HG02588 (cell line): ENCODE measurements at regions not wholly inside any gene's neighbourhood (a gene's known extent, or its start where the extent isn't known, plus 50 kb on each side); places are given as distances from the start of the nearest gene placed in this dataset.
"Not testable (repeated sequence)": the region's sequence is repeated elsewhere in the genome, so short reads cannot be mapped to it uniquely, and the experiment has no call there.

ENCODE experiments used
- ATAC-seq: cut with Tn5 transposase; IDR thresholded peaks from one replicate; pipeline ENCODE4 v1.9.1; 2021; ENCODE audit warnings: mild to moderate bottlenecking, moderate library complexity; ENCODE audit not compliant: unreplicated experiment

DNA sequence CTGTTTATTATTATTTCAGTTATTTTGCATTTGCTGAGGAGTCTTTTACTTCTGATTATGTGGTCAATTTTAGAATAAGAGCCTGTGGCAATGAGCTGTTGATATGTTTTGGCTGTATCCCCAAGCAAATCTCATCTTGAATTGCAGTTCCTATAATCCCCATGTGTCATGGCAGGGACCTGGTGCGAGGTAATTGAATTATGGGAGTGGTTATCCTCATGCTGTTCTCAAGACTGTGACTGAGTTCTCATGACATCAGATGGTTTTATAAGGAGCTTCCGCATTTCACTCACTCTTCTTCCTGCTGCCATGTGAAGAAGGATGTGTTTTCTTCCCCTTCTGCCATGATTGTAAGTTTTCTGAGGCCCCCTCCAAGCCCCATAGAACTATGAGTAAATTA is 114.9 kb upstream of the SLCO6A1 start:
- ATAC-seq = no peak

GRCh38 chr5:102617191-102618187 is 118.7 kb upstream of the SLCO6A1 start:
- no peak for ATAC-seq

DNA sequence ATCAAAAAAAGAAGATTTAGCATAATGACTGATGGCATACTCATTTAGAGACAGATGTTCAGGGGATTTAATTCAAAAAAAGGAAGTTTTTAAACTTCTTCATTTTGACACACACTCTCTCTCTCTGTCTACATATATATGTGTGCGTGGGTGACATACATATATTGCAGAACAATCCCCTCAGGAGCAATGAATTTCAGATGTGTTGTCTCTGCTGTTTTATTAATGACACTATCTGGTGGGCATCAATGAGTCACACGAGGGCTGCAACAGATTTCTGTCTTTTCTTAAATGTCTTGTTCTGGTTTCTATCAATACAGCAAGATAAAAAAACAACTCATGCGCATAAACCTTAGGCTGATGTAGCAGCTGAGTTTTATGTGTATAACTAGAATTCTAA is 123.5 kb upstream of the SLCO6A1 start:
- ATAC-seq = no peak

DNA sequence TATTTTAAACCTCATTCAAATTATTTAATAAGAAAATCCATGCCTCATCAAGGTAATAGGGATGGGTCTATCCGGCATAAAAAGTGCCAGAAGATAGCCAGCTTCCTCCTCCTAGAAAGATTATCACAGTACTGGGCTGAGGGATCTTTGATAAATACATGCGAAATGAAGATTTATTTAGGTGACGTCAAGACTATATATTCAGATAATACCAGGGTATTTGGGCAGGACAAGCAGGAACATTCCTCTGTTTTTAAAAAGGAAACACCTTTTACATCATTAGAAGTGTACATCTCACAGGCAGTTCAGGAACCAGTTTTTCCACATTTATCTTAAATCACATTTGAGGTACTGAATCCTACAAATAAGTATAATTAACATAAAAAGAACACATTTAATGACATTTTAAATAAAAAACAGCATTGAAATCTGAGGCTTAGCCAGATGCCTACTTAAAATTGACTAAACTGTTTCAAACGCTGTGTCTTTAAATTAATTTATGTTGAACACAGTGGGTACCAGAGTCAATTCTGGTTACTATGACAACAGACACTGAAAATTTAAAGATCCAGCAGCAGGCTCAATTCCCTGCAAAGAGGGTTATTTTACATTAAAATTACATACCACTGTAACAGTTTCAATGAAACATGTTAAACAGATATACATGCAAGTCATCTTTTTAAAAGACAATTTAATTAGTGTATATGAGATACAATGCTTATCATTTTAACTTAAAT is 124.7 kb upstream of the SLCO6A1 start:
- ATAC-seq = no peak

DNA sequence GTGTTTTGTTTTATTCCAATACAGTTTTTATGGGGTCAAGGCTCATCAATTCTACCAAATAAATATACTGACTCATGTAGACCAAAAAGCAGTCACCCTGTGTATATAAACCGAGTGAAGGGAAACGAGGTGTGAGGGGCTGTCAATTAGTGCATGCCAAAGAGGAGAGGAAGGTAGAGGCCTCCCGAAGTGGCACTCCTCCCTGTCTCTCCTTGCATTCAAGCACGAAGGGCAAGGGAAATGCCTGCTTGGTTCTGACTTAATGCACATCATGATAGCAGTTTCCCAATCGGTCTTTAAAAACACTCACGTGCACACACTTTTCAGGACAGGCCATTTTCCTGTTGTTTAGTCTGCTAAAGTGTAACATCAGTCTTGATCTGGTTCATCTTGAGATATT is 125.6 kb upstream of the SLCO6A1 start:
- ATAC-seq = no peak

DNA sequence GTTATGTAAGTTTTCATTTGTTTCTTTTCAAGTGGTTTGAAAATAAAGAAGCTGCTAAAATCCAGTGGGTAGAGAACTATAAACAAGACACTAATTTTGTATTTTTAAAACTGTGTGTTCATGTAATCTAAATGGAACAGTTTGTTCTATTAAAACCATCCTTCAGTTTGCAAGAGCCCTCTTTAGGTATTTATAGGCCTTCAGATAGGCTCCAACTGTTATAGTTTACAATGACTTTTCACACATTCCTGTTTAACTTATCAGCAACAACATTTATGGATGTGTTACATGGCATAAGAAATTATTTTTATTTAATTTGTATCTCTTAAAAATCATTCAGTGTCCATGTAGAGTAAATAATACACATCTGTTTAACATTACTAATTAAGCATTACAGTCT is 126.7 kb upstream of the SLCO6A1 start:
- ATAC-seq = no peak

DNA sequence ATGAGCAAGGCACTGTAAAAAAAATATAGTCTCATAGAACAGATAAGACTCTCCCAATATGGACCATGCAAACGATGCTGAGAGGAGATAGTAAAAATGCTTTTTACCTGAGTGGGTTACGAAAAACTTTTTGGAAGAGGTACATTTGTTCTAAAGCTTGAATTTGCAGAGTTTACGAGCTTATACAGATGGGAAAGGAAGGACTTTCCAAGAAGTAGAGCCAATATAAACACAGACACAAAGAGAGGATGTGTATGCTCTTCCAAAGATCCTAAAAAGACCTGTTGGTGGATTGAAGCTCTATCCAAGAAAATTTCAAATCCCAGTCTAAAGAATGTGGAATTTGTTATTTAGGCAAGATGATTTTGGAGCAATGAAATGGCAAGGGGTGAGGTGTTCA is 127.1 kb upstream of the SLCO6A1 start:
- no peak for ATAC-seq

- ATAC-seq = no peak
These were observed 127.8 kb upstream of the PAM start for GRCh38 chr5:102627315-102627714.

DNA sequence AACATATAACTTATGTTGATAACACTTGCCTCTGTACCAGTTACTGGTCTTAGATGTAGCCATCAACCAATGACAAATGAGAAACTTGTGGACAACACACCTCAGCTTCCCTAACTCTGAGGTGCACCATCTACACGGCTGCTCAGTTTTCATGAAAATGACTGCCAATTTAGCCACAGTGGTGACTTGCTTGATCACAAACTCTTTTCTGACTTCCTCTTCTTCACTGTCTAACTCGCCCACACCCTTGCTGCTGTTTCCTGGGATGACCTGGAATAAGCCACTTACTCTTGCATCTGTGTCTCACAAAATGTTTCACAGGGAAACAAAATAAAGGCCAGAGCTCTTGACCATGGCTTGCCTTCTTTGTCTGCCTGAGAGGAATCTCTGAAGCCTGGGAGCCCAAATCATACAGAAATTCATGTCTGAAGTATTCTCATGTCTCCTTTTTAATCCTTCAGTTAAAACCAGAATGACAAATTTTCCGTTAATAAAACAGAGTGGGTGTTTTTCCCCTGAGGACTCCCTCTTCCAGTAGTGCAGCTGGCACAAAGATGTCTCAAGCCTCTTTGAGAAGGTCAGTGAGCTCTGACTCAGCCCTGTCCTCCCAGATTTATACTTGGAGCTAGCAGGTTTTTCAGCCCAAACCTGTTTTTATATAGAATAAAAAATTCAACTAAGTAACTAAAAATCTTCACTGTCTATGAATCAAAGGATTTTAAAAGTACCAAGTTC is 126.5 kb upstream of the PAM start:
- ATAC-seq = no peak

GRCh38 chr5:102629827-102630605 is 125.1 kb upstream of the PAM start:
- ATAC-seq = no peak

DNA sequence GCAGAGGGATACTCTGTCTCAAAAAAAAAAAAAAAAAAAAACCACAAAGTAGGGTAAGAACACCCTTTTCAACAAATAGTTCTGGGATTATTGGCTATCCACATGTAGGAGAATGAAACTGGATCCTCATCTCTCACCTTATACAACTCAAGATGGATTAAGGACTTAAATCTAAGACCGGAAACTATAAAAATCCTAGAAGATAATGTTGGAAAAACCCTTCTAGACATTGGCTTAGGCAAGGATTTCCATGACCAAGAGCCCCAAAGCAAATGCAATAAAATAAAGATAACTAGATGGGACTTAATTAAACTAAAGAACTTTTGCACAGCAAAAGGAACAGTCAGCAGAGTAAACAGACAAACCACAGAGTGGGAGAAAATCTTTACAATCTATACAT is 119.7 kb upstream of the PAM start:
- ATAC-seq = not testable (repeated sequence)

- ATAC-seq = no peak
These were observed 116.8 kb upstream of the PAM start for GRCh38 chr5:102638316-102638715.

- ATAC-seq = no peak
These were observed 116.0 kb upstream of the PAM start for GRCh38 chr5:102638912-102639652.

- ATAC-seq = no peak
These were observed 105.4 kb upstream of the PAM start for GRCh38 chr5:102649731-102650130.

DNA sequence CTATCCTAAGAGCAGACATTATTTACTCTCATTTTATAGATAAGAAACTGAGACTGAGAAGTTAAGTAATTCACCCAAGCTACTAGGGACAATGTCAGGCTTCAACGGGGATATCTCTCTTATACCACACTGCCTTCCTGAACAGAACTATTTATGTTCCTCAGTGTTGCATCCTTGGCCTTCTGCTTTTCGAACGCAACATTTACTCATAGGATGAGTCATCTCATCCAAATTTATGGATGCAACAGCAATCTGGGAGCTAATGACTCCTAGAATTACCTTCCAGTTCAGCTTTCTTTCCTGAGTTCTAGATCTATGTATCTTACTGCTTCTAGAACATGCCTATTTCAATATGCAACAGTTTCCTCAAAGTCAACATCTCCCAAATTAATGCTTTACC is 103.6 kb upstream of the PAM start:
- ATAC-seq = no peak

DNA sequence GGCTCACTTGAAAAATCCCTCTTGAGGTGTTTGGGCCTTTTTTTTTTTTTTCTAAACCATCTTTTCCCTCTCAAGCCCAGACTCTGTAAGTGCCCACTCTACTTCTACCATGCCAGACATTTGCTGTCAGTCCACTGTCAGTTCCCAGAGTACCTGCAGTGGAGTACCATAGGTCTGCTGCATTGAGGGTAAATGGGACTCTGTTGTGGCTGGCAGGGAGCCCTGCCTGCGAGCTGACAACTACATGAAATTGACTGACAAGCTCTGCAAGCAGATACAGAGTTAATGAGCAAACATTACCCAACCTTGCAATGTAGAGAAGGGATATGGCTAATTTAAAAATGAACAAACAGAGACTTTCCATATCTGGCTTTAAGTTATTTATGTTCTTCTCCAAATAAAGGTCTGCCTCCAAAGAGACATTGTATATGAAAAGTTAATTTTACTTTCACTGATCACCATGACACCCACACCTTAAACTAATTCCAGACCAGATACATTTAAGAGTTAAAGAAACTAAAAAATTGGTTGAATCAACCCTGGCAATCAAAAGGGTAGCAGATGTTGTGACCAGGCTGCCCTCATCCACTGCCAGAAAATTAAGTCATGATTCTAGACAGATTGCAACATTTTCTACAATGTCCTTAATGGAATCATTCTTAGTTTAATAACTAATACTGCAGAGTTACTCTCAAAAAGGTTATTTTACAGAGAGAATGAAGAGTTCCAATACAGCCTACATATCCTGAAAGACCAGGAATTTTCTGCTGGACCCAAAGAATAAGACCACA is 100.4 kb upstream of the PAM start:
- no peak for ATAC-seq

GRCh38 chr5:102659151-102659550 is 96.0 kb upstream of the PAM start:
- no peak for ATAC-seq

DNA sequence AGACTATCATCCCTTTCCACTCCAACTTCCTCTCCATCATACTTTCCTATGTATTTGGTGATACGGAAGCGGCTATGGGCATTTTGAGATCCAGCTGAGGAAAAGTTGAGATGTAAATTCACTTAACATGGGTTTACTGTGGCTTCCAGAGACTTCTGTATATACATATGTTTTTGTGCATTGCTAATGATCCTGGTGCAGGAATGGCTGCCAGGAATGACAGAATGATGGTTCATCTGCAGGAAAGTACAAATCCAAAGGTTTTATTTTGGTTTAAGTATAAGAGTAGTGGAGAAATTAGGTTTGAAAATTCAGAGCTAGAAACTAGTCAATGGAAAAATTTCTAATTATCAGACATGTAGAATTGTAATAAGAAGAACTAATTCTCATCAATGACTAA is 95.0 kb upstream of the PAM start:
- no peak for ATAC-seq
